GM21367 (cell line): ENCODE measurements at regions not wholly inside any gene's neighbourhood (a gene's known extent, or its start where the extent isn't known, plus 50 kb on each side); places are given as distances from the start of the nearest gene placed in this dataset.

Experiments used
- ATAC-seq: cut with Tn5 transposase; IDR thresholded peaks from one replicate; pipeline ENCODE4 v1.9.1; 2021; ENCODE audit not compliant: unreplicated experiment

GRCh38 chr3:99373846-99374210, 264.6 kb upstream of the COL8A1 start:
- no peak for ATAC-seq

- no peak for ATAC-seq
These were observed 265.1 kb upstream of the COL8A1 start for GRCh38 chr3:99373088-99373845.

GRCh38 chr3:99366663-99367429, 271.5 kb upstream of the COL8A1 start:
- no peak for ATAC-seq

GRCh38 chr3:99365979-99366378, 272.4 kb upstream of the COL8A1 start:
- no peak for ATAC-seq

GRCh38 chr3:99365396-99365795, 273.0 kb upstream of the COL8A1 start:
- ATAC-seq, result no peak

GRCh38 chr3:99357131-99357530, 281.3 kb upstream of the COL8A1 start:
- no peak for ATAC-seq

- ATAC-seq, result no peak
These were observed 281.7 kb upstream of the COL8A1 start for GRCh38 chr3:99356696-99357095.

- no peak for ATAC-seq
These were observed 282.9 kb upstream of the COL8A1 start for GRCh38 chr3:99355465-99355864.

GRCh38 chr3:99352811-99353210, 285.6 kb upstream of the COL8A1 start:
- no peak for ATAC-seq

GRCh38 chr3:99351122-99351521, 287.3 kb upstream of the COL8A1 start:
- ATAC-seq, result no peak

GRCh38 chr3:99348451-99348850, 289.9 kb upstream of the COL8A1 start:
- no peak for ATAC-seq

- ATAC-seq, result no peak
These were observed 294.2 kb upstream of the COL8A1 start for GRCh38 chr3:99344216-99344615.

GRCh38 chr3:99342383-99342782, 296.0 kb upstream of the COL8A1 start:
- ATAC-seq, result no peak

- no peak for ATAC-seq
These were observed 299.2 kb upstream of the COL8A1 start for GRCh38 chr3:99339222-99339621.

GRCh38 chr3:99332718-99333117, 305.7 kb upstream of the COL8A1 start:
- no peak for ATAC-seq

- ATAC-seq, result no peak
These were observed 306.1 kb upstream of the COL8A1 start for GRCh38 chr3:99332276-99332675.

GRCh38 chr3:99330924-99331532, 307.4 kb upstream of the COL8A1 start:
- no peak for ATAC-seq

GRCh38 chr3:99330281-99330680, 308.1 kb upstream of the COL8A1 start:
- ATAC-seq, result no peak

GRCh38 chr3:99325402-99325801, 313.0 kb upstream of the COL8A1 start:
- ATAC-seq, result no peak

GRCh38 chr3:99324636-99325203, 313.7 kb upstream of the COL8A1 start:
- ATAC-seq, result no peak

- ATAC-seq, result no peak
These were observed 314.5 kb upstream of the COL8A1 start for GRCh38 chr3:99323940-99324339.

GRCh38 chr3:99322551-99322950, 315.8 kb upstream of the COL8A1 start:
- no peak for ATAC-seq
